SK-N-SH (cell line): ENCODE measurements at regions not wholly inside any gene's neighbourhood (a gene's known extent, or its start where the extent isn't known, plus 50 kb on each side); places are given as distances from the start of the nearest gene placed in this dataset.

Experiments used
- CHD2 ChIP-seq: fragments of 150-350 bp; IDR thresholded peaks from 2 replicates; pipeline ENCODE4 v1.6.1; 2018; ENCODE audit warnings: low read length; ENCODE audit not compliant: partially characterized antibody
- CTCF ChIP-seq: fragments of 200-600 bp; sonication (generic); IDR thresholded peaks from 2 replicates; pipeline ENCODE4 v1.6.1; 2017; ENCODE audit warnings: antibody characterized with exemption, mild to moderate bottlenecking, moderate library complexity
- EP300 ChIP-seq, 2 experiments: IDR thresholded peaks; 2 replicates each; pipeline versions ENCODE4 v1.4.0 to v1.6.1; 2012; ENCODE audit warnings: borderline replicate concordance in 1 of 2, low read depth in 1 of 2, low read length in 1 of 2
- EZH2phosphoT487 ChIP-seq: fragments of 200-600 bp; sonication (generic); IDR thresholded peaks from 2 replicates; pipeline ENCODE4 v1.6.1; 2017; ENCODE audit warnings: low read depth, mixed run types, mild to moderate bottlenecking, antibody characterized with exemption, moderate library complexity, borderline replicate concordance
- GATA2 ChIP-seq: sonication (generic); formaldehyde crosslinking; IDR thresholded peaks from 2 replicates; pipeline ENCODE4 v1.5.0; 2020; ENCODE audit warnings: mild to moderate bottlenecking, missing genetic modification reagents
- POLR2AphosphoS5 ChIP-seq: IDR thresholded peaks from 2 replicates; pipeline ENCODE4 v1.6.1; 2012; ENCODE audit warnings: low read depth, low read length
- REST ChIP-seq: IDR thresholded peaks from 2 replicates; pipeline ENCODE4 v1.6.1; 2012; ENCODE audit warnings: mild to moderate bottlenecking, low read depth, low read length, moderate library complexity
- RFX5 ChIP-seq: IDR thresholded peaks from 2 replicates; pipeline ENCODE4 v1.6.1; 2012; ENCODE audit warnings: mild to moderate bottlenecking, improper control_type of control experiment, low read length
- SMC3 ChIP-seq: IDR thresholded peaks from 2 replicates; pipeline ENCODE4 v1.6.1; 2012; ENCODE audit warnings: low read depth, low read length, improper control_type of control experiment
- TCF12 ChIP-seq: IDR thresholded peaks from 2 replicates; pipeline ENCODE4 v1.4.0; 2012
- USF1 ChIP-seq: IDR thresholded peaks from 2 replicates; pipeline ENCODE4 v1.4.0; 2012; ENCODE audit warnings: low read depth, borderline replicate concordance

GRCh38 chr11:86728562-86728961 lies 56.1 kb upstream of the ME3 start:
- TF ChIP-seq EZH2phosphoT487 (no peak), CTCF (no peak), EP300 (IDR thresholded peaks at IDR 0.05; ENCODE audit: borderline replicate concordance in 1 of 2, low read depth in 1 of 2, low read length in 1 of 2) (no peak), REST (no peak), POLR2AphosphoS5 (no peak), SMC3 (no peak), RFX5 (no peak), CHD2 (no peak), USF1 (no peak), GATA2 (CRISPR knock-in tag) (no peak), TCF12 (no peak)
